Left lobe of liver (tissue), 2 donors: ENCODE measurements at regions not wholly inside any gene's neighbourhood (a gene's known extent, or its start where the extent isn't known, plus 50 kb on each side); places are given as distances from the start of the nearest gene placed in this dataset.

Experiments
- ATAC-seq: fragments of 200-7000 bp; cut with Tn5 transposase; one replicate; pipeline ENCODE4 v1.9.1; 2020; ENCODE audit warnings: mild to moderate bottlenecking, moderate library complexity
- DNase-seq: peaks from one replicate; pipeline ENCODE4 v3.0.0-alpha.2; 2020; ENCODE audit warnings: low spot score
- donor health status: DM: no; HTN: no; CAD: no; lungs with moderate emphysema.
- donor health status: DM: no; HTN: yes; CAD: no.

GRCh38 chr1:53378061-53378460 is 50.2 kb upstream of the LRP8 start:
- ATAC-seq (no peak), DNase-seq (no peak)

GRCh38 chr1:53378932-53379661 is 51.2 kb upstream of the LRP8 start:
- ATAC-seq, result no peak

GRCh38 chr1:53379662-53380002 is 51.8 kb upstream of the LRP8 start:
- ATAC-seq (no peak), DNase-seq (no peak)

More at GRCh38 chr1:53378932-53379661, 51.2 kb upstream of the LRP8 start:
- DNase-seq, result no peak

GRCh38 chr1:53380296-53380695 is 52.4 kb upstream of the LRP8 start:
- DNase-seq, result no peak
- ATAC-seq, result no peak

- DNase-seq, result no peak
These were observed 54.0 kb upstream of the LRP8 start for GRCh38 chr1:53381790-53382401.

GRCh38 chr1:53383136-53383870 is 55.4 kb upstream of the LRP8 start:
- no peak for DNase-seq
- no peak for ATAC-seq

More at GRCh38 chr1:53381790-53382401, 54.0 kb upstream of the LRP8 start:
- no peak for ATAC-seq

GRCh38 chr1:53384796-53385195 is 56.9 kb upstream of the LRP8 start:
- no peak for DNase-seq
- ATAC-seq, result no peak

GRCh38 chr1:53385276-53386225 is 57.7 kb upstream of the LRP8 start:
- no peak for DNase-seq
- no peak for ATAC-seq

GRCh38 chr1:53388963-53389362 is 61.1 kb upstream of the LRP8 start:
- ATAC-seq (no peak), DNase-seq (no peak)

- ATAC-seq, result peak; percentile 26
- DNase-seq, result no peak
These were observed 62.4 kb upstream of the LRP8 start for GRCh38 chr1:53390261-53390660.

GRCh38 chr1:53390736-53391135 is 62.9 kb upstream of the LRP8 start:
- ATAC-seq, result no peak
- no peak for DNase-seq

- DNase-seq (no peak), ATAC-seq (no peak)
These were observed 63.4 kb upstream of the LRP8 start for GRCh38 chr1:53391296-53391695.

- ATAC-seq (no peak), DNase-seq (no peak)
These were observed 64.1 kb upstream of the LRP8 start for GRCh38 chr1:53391982-53392381.

- no peak for DNase-seq
- ATAC-seq, result no peak
These were observed 64.6 kb upstream of the LRP8 start for GRCh38 chr1:53392460-53392859.

- DNase-seq, result peak; percentile 80
These were observed 65.5 kb upstream of the LRP8 start for GRCh38 chr1:53393325-53393792.

GRCh38 chr1:53394306-53394705 is 64.9 kb upstream of the DMRTB1 start:
- DNase-seq, result no peak
- ATAC-seq, result no peak

More at GRCh38 chr1:53393325-53393792, 65.5 kb upstream of the LRP8 start:
- peak; percentile 96 for ATAC-seq

- no peak for DNase-seq
- no peak for ATAC-seq
These were observed 63.5 kb upstream of the DMRTB1 start for GRCh38 chr1:53395671-53396215.

GRCh38 chr1:53396573-53397268 is 62.5 kb upstream of the DMRTB1 start:
- ATAC-seq (no peak), DNase-seq (no peak)

GRCh38 chr1:53398091-53398490 is 61.1 kb upstream of the DMRTB1 start:
- DNase-seq (no peak), ATAC-seq (no peak)
